RKO (cell line): ENCODE measurements at regions not wholly inside any gene's neighbourhood (a gene's known extent, or its start where the extent isn't known, plus 50 kb on each side); places are given as distances from the start of the nearest gene placed in this dataset.
"Not testable (repeated sequence)": the region's sequence is repeated elsewhere in the genome, so short reads cannot be mapped to it uniquely, and the experiment has no call there.

ENCODE experiments used
- DNase-seq: peaks from one replicate; pipeline ENCODE4 v3.0.0-alpha.2; 2016; ENCODE audit warnings: low spot score

DNA sequence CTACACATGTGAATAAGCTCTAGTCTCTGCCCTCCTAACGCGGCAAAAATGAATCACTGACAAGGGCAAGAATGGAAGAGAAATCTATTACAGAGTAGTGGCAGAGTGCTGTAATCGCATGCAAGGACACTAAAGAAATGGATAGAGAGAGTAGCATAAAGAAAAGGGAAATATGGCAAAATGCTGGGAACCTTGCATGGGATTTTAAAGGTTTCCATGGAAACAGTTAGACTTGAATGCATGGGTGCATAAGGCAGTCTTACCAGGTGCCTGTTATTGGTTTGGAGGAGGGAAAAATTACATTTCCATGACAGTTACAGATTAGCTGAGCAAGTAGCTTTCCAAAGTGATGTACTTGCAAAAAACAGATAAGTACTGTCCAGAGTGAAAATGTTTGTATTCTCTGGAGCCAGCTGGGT lies 233.4 kb downstream of the PTN start:
- peak; percentile 20 for DNase-seq

DNA sequence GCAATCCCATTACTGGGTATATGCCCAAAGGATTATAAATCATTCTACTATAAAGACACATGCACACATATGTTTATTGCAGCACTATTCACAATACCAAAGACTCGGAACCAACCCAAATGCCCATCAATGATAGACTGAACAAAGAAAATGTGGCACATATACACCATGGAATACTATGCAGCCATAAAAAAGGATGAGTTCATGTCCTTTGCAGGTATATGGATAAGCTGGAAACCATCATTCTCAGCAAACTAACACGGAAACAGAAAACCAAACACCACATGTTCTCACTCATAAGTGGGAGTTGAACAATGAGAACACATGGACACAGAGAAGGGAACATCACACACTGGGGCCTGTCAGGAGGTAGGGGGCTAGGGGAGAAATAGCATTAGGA lies 235.7 kb downstream of the PTN start:
- DNase-seq: not testable (repeated sequence)

DNA sequence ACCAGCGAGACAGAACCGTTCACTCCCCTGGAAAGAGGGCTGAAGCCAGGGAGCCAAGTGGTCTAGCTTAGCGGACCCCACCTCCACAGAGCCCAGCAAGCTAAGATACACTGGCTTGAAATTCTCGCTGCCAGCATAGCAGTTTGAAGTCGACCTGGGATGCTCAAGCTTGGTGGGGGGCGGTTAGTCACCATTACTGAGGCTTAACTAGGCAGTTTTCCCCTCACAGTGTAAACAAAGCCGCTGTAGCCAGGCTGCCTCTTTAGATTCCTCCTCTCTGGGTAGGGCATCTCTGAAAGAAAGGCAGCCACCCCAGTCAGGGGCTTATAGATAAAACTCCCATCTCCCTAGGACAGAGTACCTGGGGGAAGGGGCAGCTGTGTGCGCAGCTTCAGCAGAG lies 235.1 kb downstream of the CHRM2 start:
- not testable (repeated sequence) for DNase-seq

DNA sequence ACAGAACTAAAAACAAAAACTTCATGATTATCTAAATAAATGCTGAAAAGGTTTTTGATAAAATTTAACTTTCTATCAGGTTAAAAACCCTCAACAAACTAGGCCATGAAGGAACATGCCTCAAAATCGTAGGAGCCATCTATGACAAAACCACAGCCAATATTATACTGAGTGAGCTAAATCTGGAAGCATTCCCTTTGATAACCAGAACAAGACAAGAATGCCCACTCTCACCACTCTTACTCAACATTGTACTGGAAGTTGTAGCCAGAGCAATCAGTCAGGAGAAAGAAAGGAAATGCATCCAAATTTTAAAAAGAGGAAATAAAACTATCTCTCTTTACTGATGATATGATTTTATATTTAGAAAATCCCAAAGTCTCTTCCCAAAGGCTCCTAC lies 228.7 kb downstream of the CHRM2 start:
- no peak for DNase-seq

DNA sequence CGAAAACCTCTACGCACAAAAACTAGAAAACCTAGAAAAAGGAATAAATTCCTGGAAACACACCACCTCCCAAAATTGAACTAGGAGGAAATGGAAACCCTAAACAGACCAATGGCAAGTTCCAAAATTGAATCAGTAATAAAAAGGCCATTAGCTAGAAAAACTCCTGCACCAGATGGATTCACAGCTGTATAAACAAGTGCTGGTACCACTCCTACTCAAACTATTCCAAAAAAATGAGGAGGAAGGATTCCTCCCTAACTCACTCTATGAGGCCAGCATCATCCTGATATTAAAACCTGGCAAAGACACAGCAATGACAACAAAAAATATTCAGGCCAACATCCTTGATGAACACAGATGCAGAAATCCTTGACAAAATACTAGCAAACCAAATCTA lies 228.2 kb downstream of the CHRM2 start:
- DNase-seq: no peak

DNA sequence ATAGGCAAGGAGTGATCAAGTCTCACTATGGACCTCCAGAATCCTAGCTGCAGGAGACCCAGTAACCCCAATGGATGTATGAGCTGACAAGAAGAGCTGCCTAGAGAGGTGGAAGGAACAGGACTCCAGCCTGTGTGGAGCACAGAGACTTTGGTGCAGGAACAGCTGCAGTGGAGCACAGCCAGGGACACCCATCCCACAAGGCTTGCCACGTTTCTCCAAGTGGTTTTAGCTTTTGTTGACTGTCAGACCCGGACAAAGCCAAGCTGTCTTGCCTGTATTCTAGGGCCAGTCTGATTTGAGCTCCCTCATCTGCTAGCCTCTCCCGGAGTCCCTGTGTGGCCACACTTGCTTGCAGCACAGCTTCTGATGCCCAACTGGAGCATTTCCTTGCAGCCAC lies 224.7 kb downstream of the CHRM2 start:
- DNase-seq: no peak

DNA sequence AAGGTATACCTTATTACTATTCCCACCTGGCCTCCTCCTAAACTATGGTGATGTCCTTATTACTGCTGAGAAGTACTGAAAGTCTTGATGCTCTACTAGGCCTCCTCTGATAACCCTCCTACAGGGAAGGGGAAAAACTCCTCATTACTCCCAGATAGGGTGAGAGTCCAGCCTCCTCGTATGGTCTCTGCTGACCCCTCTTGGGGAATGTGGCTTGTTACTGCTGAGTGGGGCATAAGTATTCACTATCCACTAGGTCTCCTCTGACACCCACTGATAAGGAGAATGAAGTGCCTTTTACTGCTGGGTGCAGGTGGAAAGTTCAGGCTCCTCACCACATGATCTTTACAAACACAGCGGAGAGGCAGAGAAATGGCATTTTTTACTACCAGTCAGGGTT lies 222.9 kb downstream of the CHRM2 start:
- DNase-seq: peak; percentile 22

DNA sequence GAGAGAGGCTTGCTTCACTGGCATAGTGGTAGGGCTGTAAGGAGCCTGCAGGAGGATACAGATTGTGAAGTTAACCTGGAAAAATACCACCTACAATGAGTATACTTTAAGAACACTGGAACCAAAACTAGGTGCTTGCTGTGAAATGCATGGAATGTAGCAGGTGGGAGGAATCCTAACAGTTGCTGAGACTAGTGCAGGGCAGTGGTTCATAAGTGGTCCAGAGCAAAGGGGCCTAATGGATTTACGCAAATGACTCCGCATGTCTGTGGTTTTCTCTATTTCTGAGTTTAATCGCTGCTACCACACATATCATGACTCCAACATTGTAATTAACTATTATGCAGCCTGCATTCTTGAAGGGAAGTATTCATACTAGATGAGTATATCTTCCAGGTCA lies 218.4 kb downstream of the CHRM2 start:
- DNase-seq: no peak

DNA sequence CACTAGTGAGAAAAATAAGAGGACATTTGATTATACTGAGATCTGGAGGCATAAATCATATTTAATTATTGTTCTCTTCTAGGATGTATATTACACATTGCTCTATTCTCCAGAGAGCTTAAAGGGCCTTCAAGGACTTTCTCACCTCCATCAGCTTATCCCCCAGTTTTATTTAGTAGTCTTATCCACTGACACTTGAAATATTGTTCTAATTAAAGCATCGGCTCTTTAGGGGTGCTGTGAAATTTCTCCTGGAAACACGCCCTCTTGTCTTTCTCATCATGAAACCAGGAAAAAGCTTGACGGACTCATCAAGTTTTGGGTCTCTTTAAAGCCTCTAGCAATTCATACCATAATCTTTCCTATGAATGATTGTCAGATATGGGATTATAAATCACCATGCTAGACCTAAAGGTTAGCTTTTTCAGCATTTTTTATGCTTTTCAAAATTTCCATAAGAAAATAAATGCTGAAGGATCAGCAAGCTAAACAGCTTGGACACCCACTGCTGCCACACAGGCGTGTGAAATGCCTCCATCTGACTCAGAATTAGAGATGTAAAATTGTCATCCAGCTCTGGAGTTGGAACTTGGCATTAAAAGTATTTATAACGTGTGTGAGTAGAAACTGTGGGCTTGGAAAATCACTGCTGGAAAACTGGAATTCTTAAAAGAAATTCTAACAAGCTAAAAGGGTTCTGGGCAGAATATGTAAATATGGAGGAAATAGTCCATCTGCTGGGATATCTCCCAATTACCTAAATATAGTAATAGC lies 216.3 kb downstream of the CHRM2 start:
- DNase-seq: no peak

DNA sequence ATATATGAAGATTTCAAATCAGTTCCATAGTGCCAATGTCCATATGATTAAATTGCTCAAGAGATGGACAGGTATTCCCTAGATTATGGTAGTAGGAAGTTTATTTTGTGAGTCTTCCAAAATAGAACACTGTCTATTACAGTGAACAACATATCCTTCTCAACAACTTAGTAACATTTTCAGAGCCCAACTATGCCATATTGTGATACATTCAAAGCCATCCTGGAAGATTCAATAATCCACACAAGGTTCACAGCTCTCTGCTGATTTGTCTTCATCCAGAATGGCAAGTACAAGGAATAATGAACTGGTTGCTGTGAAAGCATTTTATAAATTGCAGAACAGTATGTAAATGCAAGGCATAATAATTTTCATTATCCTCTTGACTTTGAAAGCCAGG lies 213.9 kb downstream of the CHRM2 start:
- no peak for DNase-seq

DNA sequence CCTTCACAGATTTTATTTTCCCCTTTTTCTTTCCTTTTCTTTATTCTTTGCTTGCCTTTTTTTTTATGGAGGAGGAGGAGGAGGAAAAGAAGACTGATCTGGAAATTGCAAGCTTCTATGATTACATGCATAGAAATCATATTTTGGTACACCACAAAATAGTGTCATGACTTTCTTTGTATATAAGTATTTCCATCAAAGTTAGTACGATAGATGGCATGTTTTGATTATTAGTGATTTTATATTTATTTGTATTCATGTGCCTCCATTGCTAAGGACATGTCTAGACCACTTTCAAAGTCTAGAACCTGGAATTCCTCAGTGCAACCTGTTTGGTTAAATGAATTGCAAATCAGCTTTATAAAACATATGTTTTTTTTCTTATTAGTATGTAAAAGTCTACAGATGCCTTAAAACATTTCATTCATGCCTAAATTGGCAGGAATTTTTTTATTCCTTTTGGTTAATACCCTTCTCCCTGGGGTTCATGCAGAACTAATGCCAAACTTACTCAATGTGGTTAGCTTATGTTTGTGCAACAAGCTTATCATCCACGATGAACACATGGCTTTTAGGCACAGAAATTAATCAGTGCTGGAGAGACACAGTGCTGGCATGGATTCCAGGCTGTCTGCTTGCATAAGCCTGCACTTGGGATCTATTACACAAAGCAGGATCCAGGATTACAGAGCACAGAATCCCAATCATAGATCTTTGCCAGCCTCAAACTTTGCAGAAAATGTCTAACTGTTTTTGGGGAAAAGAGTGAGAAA lies 213.1 kb downstream of the CHRM2 start:
- DNase-seq: no peak

DNA sequence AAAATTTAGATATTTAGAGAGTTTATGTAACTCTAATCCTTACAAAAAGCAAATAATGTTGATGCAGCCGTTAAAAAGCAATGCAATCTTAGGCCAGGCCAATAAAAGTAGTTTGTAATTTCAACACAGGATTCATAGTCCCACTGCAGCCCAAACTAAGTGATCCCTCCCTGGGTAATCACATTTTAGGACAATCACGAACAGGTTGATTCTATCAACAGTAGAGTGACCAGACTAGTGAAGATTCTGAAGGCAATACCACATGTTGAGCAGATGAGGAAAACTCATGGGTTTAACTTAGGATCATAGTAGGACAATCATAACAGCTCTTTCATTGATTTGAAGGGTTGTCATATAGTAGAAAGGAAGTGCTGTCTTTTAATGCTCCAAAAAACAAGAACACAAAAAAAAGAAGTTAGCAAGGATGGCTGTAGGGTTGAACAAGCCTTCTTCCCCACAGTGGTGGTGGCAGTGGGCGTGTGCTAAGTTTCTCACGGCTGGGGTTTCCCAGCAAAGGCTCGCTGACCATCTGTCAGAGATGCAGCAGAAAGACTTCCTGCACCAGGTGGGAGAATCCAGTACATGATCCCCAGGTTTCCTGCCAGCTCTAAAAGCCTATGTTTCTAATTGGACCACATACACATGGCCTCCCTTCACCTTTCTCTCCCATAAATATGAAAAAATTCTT lies 212.2 kb downstream of the CHRM2 start:
- DNase-seq: no peak

DNA sequence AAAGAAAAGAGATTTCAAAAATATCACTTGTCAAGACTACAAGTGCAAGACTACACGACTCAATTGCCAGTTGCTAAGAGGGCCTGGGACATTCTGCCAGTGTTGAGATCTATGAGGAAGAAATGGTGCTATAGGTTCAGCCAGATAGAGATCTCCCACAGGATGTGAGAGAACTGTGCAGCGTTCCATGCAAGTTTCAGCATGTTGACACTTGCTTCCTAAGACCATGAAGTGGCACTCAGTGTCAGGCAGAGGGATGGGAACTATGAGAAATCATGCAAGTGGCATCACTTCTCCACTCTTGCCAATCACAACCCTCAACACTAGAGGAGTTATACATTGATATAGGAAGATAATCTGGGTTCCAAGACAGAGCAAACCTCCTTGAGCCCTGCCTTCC lies 210.3 kb downstream of the CHRM2 start:
- DNase-seq: no peak

DNA sequence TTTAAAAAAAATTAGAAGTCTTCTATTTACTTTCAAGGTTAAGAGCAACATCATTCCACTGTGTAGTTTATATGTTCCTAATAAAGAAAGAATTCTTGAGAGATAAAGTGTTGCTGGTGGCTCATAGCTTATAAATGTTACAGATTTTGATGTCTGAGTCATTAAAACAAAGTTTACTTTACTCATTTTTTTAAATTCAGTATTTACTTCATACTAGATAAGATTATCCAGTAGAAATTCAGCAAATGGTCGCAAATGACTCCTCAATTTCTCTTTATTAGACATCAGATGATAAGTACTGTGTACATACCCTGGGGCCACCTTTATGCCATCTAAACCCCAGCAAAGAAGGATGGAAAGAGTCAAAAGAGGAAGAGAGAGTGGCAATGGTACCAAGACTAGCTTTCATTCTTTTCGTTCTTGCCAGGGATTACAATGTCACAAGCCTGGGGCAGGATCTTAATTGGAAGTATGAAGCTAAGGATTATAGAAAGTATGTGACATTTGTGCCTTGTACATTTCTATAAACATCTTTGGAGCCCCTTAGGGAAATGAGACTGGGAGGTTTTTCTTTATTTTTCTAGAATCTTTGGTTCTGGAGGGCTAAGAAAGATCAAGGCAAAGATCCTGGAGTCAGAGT lies 206.1 kb downstream of the CHRM2 start:
- DNase-seq: no peak

DNA sequence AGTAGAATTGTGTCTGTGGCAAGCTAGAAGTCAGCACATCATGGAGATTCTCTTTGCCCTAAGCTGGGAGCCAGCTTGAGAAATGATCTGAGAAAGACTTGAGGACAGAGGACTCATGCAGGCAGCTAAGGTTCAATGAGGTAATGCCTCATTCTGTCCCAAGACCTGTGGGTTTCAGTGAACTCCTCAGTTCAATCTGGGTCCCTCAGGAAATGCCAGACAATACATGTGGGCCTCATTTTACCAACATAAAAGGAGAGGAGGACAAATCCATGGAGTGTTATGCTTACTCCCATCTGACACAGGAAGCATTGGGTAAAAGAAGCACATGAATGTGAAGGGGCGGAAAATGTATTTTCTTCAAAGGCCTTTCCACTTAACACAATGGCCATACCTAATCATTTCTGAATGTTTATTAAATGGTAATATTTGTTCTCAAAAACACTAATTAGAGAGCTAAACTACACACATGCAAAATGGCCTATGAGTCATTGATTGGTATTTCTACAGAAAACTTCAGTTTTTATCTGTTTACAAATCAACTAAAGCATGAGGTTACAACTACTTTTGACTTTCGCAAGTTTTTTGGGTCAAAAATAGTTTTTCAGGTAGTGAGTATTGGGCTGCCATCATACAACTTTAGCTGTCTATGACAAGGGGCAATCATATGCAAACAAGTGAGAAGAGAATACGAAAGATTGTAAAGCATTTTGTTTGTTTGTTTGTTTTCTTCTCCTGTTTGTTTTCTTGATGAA lies 205.3 kb downstream of the CHRM2 start:
- no peak for DNase-seq
